Hindlimb muscle (tissue), 1 donor: ENCODE measurements at regions not wholly inside any gene's neighbourhood (a gene's known extent, or its start where the extent isn't known, plus 50 kb on each side); places are given as distances from the start of the nearest gene placed in this dataset.
"Not testable (repeated sequence)": the region's sequence is repeated elsewhere in the genome, so short reads cannot be mapped to it uniquely, and the experiment has no call there.

Experiments
- DNase-seq: peaks from one replicate; pipeline ENCODE4 v3.0.0-alpha.2; 2013

GRCh38 chr5:102617191-102618187 is 118.7 kb upstream of the SLCO6A1 start:
- DNase-seq = peak; percentile 28

- no peak for DNase-seq
Measured at GRCh38 chr5:102622262-102622661, 123.5 kb upstream of the SLCO6A1 start.

GRCh38 chr5:102623329-102624065 is 124.7 kb upstream of the SLCO6A1 start:
- no peak for DNase-seq

GRCh38 chr5:102624405-102624804 is 125.6 kb upstream of the SLCO6A1 start:
- DNase-seq = no peak

- no peak for DNase-seq
Measured at GRCh38 chr5:102625468-102625867, 126.7 kb upstream of the SLCO6A1 start.

GRCh38 chr5:102625928-102626327 is 127.1 kb upstream of the SLCO6A1 start:
- DNase-seq = peak; percentile 11

- no peak for DNase-seq
Measured at GRCh38 chr5:102627315-102627714, 127.8 kb upstream of the PAM start.

GRCh38 chr5:102628441-102629175 is 126.5 kb upstream of the PAM start:
- DNase-seq = no peak

GRCh38 chr5:102629827-102630605 is 125.1 kb upstream of the PAM start:
- DNase-seq = no peak

- DNase-seq = not testable (repeated sequence)
Measured at GRCh38 chr5:102635399-102635798, 119.7 kb upstream of the PAM start.

GRCh38 chr5:102638316-102638715 is 116.8 kb upstream of the PAM start:
- no peak for DNase-seq

GRCh38 chr5:102638912-102639652 is 116.0 kb upstream of the PAM start:
- DNase-seq = no peak

GRCh38 chr5:102649731-102650130 is 105.4 kb upstream of the PAM start:
- DNase-seq = no peak

- no peak for DNase-seq
Measured at GRCh38 chr5:102651466-102651865, 103.6 kb upstream of the PAM start.

- no peak for DNase-seq
Measured at GRCh38 chr5:102654559-102655349, 100.4 kb upstream of the PAM start.

GRCh38 chr5:102659151-102659550 is 96.0 kb upstream of the PAM start:
- no peak for DNase-seq

GRCh38 chr5:102660111-102660510 is 95.0 kb upstream of the PAM start:
- DNase-seq = peak; percentile 3

- DNase-seq = no peak
Measured at GRCh38 chr5:102663749-102664530, 91.2 kb upstream of the PAM start.

GRCh38 chr5:102664616-102665335 is 90.3 kb upstream of the PAM start:
- no peak for DNase-seq
